Activated T-helper 1 cell treated with anti-CD3 and anti-CD28 coated beads, Interleukin-2, amount 50 U/mL, for 16 hours (primary cell): ENCODE measurements at regions not wholly inside any gene's neighbourhood (a gene's known extent, or its start where the extent isn't known, plus 50 kb on each side); places are given as distances from the start of the nearest gene placed in this dataset.
A peak's percentile ranks its signal among the peaks of the same experiment; 100 is the strongest.
"Not testable (repeated sequence)": the region's sequence is repeated elsewhere in the genome, so short reads cannot be mapped to it uniquely, and the experiment has no call there.

ENCODE experiments used
- DNase-seq, 2 donors: peaks; one replicate each; pipeline ENCODE4 v3.0.0-alpha.2; 2020; ENCODE audit warnings: low read depth in 1 of 2, low spot score in 1 of 2

DNA sequence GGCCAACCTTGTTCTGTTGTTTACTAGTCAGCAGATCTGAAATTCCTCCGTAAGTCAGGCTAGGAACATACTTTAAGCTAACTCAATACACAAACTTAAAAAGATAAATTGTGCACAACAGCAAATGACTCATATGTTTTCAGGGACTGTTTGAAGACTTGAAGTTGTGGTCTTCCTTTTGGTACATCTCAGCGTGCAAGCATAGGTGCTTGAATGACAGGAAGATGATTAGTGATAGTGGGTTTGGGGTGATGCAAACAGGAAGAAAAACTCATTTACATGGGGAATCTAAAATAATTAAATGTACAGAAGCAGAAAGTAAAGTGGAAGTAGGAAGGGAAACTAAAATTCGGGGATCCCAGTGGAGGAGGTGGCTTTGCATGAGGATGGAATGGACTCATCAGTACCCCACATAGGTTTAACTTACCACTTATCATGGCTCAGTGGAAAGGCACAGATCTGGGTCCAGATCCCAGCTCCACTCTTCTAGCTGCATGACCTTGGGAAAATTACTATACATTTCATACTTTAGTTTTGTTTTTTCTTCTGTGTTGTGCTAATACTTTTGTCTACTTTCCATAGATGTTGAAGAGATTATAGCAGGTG is 122.3 kb downstream of the XCL2 start:
- no peak for DNase-seq

DNA sequence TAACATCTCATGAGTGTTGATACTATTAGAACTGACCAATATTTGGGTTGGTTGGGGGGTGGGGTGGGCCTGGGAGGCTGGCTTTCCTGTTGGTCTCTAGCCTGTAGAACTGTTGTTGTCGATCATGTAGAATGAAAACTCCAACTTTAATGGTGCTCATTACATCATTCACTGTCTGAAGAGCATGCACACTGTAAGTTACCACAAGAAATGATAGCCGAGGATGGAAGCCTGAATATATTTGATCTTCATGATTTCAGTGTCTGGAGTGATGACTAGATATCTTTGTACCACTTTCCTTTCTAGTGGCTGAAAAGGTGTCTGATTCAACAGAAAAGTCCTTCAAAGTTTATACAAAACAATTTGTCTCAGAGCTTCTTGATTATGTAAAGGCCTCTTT is 123.6 kb downstream of the XCL2 start:
- no peak for DNase-seq

DNA sequence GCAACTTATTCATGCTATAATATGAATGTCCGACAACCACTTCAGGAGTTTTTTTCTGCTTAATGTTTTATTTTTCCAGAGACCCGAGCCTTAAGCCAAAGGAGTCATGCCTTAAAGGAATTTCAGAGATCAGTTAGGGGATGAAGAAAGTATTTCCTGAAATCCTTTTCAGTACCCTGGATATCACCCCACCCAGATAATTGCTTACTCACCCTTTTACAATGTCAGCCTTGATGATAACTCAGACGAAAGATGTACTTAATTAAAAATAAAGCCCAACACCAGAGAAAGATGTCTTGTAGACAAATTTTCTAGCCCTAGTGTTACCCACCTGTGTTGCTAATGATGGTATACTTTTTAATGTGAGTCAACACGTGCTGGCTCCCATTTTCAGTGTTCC is 124.1 kb downstream of the XCL2 start:
- DNase-seq, result no peak

DNA sequence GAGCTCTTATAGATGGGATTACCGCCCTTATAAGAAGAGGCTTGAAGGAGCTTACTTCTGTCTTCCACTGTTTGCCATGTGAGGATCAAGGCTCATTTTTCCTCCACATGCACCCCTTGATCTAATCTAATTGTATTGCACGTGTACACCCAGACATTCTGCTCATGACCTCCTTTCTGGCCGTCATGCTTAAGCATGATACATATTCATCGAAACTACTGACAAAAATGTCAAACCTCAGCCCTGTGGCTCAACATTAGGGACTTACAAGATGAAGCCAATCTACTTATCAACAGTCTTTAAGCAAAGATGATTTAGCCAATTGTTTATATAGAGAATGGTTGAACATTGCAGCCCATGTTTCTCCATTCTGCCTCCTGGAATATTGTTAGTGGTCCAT is 127.6 kb downstream of the XCL2 start:
- DNase-seq, result no peak

DNA sequence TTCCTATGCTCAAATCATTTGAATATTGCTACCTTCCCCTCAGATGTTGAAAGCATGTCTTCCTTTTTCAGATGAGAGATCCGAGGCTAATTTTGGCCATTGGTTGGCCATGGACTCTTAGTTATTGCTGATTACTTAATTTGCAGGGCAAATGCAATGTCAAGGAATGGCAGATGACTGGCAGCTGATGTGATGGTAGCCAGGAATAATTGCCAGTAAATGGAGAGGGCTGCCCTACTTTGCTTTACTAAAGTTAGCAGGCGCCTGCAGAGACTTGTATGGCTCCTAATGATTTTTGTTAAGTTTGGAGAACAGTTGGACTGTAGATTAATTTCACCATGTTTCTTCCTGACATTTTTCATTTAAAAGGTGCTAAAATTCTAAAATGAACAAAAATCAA is 128.9 kb downstream of the XCL2 start:
- DNase-seq, result no peak

DNA sequence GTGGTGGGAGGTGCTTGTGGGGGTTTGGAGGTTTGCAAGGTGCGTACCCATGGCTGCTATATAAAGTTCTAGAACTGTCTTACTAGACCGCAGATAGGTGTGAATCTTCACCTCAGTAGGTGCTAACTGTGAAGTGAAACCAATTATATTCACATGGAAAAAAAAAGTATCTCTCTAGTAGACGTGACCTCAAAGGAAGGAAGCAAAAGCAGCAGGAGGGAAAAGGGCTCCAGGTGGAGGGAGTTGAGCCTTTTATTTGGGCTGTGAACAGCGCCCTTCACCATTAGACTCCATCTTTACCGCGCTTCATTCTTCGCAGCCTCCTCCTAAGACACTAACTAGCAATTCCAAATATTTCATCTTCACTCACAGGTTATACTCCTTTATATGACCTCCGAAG is 129.8 kb downstream of the TBX19 start:
- no peak for DNase-seq

DNA sequence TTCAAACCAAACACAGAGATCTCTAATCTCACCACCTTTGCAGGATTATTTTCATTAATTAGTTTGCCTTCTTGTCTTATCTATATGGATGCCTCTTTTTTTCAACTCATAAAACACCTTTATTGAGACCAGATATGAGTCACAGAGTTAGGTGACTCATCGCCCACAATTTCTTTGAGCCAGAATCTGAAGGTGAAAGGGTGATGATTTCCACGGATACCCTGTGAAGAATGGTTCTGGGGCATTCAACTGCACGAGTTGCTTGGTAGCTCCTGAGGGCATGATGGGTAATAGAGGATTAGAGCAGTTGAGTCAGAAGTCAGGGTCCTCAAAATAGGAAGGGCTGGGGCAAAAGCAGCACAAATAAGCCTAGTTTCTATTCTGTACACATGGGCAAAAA is 128.2 kb downstream of the TBX19 start:
- peak; percentile 8 to 40 for DNase-seq

DNA sequence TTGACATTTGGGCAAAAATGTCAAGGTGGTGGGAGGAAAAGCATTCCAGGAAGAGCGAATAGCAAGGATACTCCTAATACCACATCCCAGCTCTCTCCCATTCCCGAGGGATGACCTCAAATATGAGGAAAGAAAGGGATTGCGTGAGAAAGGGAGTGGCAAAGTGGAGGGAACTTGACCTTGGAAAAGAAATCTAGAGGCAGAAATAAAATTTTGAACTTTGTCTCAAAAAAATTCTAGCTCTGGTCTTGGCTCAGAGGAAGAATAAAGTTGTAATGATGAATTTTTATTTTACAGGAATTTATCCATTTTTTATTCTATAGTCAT is 127.8 kb downstream of the TBX19 start:
- no peak for DNase-seq

DNA sequence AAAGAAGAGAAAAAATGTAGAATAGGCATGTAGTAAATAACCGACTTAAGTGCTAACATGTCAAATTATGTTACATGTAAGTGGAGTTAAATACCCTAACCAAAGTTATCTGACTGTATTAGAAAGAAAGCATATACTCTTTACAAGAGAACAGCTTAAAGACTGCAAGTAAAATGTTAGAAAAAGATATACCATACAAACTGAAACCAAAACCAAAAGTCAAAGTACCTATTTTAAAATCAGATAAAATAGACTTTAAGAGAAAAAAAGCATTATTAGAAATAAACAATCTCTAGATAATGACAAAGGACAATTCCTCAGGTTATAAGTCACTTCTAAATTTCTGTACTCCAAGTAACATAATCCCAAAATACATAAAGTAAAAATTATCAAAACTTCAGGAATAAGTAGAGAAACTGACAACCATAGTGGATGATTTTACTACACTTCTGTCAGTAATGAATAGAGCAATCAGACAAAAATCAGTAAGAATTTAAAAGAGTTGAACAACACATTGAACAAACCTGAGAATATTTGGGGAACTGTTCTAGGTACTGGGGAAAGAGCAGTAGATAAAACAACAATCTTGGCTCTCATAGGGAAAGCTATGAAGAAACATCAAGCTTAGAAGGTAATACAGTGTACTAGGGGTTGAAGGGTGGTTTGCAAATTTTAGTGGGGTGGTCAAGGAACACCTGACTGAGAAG is 127.3 kb downstream of the TBX19 start:
- DNase-seq, result no peak

DNA sequence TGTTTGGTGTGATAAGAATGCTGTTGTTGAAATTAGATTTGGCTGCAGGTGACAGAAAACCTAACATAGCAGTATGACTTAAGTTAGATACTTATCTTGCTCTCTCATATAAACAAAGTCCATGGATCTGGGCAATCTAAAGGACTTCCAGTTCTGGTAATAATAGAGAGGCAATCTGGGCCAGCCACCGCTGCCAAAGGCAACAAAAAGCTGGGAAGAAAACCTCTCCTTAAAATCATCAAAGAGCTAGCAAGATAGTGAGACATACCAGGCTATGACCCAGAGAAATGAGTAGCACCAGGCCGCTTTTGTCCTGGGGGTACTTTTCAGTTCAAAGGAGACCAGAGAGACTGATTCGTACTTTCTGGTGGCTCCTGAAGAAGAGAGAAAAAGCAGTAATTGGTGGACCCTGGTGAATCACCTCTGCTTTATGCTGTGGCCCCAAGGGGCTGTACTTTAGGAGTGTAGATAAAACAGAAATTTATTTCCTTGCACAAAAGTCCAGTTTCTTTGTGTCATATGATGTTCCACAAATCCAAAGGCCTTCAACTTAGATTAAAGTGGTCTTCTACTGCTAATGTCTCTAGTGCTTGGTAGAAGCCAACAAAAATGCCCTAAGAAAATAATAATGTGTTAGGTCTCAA is 125.4 kb downstream of the TBX19 start:
- no peak for DNase-seq

DNA sequence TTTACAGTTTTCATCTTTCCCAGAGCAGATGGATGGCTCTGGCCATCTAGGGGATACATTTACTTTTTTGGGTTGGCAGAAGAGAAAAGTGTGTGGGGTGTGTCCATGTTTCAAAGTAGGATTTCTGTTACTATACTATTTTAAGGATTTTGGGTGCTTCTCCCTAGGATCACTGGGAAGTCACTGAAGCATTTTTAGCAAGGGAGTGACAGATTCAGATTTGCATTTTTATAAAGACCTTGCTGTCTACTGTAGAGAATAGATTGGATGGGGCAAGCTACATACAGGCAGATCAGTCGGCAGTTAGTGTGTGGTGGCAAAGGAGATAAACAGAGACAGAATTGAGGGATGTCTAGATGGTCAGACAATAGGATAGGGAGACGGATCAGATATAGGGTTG is 122.5 kb downstream of the TBX19 start:
- no peak for DNase-seq

DNA sequence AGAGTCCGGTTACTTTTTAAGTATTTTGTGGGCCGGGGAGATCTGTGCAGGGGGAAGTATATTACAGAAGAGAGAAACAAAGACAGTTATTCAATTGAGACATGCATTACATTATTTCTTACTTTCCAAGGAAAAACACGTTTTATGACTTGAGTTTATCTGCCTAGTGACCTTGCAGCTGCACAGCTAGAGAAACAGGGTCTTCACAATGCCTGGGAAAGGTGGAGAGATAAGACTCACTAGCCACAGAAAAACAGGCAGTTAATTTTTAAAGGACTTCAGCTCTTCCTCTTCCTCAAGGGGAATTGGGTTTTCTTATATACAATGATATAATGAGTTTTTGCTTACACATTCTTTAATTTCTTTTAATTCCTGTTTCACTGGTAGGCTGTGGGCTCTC is 121.8 kb downstream of the TBX19 start:
- not testable (repeated sequence) for DNase-seq

DNA sequence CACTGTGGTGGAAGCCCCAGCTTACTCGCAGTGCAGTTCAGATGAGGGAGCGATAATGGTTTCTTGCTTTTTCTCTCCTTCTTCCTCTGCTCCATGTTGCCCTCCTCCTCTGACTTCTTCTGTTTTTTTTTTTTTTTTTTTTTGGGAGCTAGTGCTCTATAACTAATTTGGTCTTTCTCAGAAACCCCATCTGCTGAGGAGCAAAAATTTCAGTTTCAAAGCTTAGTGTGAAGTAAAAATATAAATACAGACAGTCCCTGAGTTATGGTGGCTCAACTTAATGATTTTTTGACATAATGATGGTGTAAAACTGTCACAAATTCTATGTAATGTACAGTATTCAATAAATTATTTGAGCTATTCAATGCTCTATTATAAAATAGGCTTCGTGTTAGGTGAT is 120.7 kb downstream of the TBX19 start:
- DNase-seq, result no peak

DNA sequence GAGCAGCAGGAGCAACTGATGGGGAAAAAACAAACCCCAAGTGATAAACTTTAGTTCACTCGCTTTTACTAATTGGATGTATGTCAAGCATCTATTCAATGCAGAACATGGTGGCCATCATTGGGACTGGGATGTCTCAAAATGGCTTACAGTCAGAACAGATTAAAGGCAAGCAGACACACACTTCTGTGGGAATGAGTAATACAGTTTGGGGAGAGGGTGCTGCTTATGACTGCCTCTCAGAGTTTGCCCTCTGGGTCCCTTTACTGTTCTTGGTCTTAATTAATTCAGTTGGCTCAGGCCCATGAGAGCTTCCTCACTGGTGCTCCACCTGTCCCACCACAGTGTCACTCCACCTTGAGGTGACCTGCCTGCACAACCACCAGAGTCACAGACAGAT is 119.5 kb downstream of the TBX19 start:
- DNase-seq, result no peak

DNA sequence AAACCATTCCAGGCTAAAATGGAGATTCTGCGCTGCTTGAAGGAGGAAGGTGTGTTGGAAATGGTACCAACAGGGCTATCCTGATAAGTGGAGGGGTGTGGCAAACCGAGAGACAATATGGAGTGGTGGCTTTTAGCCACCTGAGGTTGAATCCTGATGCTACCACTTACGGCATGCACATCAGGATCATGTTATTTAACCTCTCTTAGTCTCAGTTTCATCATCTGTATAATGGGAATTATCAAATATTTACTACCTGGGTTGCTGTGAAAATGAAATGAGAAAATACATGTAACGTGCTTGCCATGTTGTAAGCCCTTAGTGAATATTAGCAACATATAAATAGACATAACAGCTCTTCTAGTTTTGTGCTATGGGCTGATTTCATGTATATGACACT is 117.1 kb downstream of the TBX19 start:
- no peak for DNase-seq

DNA sequence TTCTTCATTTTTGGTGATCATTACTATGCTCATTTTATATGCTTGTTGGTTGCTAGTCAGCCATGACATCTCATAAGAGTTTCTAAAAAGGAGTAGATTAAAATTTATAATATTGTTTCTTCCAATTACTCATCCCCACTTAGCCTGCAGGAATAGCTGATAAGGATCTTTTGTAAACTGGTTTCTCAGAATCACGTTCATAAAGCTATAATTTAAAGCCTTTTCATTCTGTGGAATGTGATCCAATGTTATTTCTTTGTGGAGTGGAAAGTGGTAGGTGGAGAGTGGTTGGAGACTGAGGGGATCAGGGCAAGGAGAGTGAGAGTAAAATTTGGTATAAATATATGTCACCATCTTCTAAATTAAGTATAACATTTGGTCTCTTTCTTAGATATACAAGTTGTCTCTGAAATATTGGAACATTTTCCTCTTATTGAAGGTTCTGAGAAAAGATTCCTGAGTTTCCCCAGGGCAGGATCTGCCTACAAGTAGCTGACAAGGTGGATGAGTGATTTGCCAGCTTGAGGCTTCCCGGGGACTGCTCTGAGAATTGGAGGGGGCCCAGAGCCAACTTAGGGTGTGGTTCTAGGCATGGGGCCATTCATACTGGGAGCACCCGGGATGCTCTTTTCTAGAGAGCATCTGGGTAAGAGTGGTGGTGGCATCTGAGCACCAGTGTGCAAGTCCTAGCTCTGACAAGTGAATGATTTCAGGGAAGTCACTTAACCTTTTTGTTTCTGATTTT is 116.4 kb downstream of the TBX19 start:
- DNase-seq, result no peak

DNA sequence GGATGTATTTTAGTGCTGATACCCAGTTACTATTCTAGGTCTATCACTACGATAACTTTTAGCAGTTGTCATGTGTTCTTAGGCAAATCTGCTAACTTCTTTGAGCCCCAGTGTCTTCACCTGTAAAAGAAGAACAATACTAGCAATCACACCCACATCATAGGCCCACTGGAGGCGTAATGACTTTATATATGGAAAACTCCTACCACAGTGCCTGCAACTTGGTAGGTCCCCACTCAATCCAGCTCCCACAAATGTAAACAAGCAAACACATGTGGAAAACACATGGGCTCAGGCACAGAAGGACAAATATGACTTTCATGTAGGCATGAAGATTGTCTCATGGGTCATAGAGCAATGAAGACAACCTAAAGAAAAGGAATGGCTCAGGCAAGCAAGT is 115.8 kb downstream of the TBX19 start:
- no peak for DNase-seq

DNA sequence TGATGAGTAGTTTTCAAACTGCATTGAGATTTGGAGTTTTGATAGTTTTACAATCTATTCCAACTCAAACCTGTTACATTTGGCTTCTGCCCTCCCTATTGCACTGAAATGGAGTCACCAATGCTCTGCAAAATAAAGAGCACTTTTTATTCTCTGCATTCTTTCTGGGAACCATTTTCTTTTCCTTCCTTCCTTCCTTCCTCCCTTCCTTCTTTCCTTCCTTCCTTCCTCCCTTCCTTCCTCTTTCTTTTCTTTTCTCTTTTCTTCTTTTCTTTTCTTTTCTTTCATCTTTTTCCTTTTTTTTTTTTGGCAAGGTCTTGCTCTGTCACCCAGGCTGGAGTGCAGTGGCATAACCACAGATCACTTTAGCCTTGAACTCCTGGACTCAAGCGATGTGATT is 114.2 kb downstream of the TBX19 start:
- no peak for DNase-seq

DNA sequence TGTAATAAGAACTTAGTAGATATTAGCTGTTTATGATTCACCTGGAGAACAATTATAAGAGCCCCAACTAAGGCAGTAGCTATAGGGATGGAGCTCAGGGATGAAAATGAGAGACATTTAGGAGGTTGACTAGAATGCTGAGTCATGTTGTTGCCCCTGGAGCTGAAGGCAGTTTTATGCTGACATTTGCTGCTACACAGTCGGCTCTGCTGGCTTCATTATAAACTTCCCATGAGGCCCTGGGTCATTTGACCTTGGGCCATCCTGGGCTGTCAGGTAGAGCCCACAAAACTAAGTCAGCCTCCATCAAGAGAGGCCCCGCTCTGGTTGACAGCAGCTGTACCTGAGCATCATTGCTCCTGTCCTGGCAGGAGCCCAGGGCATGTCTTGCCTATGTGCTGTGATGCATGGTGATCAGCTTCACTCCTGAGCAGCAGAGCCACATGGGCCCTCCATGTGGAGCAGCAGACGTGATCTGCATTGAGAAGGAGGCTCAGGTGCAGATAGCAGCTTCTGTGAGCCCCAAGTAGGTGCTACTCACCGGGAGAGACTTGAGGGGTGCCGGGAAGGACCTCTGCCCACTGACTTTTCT is 112.4 kb downstream of the TBX19 start:
- DNase-seq, result no peak

DNA sequence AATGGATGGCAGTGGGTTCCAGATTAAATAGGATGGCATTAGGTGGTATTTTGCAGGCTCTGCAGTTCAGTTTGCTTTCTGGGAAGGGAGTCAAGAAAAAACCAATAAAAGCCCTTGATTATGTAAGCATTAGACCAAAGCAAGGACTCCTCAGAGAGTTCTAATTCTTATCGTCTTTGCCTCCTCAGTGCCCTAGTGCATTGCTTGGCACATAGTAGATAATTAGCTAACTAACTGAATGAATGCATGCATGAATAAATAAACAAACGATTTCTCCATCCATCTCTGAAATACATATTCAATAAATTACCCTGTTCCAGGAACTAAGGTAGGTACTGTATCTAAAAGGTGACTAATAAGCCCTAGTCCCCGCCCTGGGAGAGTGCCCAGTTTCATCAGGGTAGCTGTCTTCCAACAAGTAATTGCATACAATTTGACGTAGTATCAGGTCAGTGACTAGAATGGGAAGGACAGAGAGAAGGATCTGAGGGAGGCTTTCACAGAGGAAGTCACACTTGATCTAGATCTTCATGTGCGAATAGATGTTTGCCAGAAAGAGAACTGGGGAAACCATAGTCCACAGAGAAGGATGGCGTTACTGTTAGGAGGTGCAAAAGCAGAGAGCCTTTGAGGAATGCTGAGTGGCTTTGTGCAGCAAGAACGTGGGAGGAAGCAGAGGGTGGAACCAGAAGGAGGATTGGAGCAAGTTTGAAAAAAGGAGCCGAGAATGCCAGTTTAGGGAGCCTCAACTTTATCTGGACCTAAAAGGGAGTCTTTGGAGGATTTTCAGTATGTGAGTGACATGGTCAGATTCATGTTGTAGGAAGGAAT is 111.4 kb downstream of the TBX19 start:
- DNase-seq, result no peak

DNA sequence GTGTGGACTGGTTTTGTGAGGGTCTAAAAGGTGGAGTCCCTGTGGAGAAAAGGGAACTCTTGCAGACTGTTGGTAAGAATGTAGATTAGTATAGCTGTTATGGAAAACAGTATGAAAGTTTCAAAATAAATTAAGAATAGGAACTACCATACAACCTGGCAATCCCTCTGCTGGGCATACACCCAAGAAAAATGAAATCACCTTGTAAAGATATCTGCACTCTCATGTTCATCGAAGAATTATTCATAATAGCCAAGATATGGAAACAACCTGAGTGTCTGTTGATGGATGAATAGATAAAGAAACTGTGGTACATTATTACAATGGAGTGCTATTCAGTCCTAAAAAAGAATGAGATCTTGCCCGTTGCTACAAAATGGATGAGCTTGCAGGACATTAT is 109.6 kb downstream of the TBX19 start:
- no peak for DNase-seq
